Activated B cell treated with CpG ODN at 0.5 μM for 24 hours (primary cell): ENCODE measurements at regions not wholly inside any gene's neighbourhood (a gene's known extent, or its start where the extent isn't known, plus 50 kb on each side); places are given as distances from the start of the nearest gene placed in this dataset.

Experiments
- ATAC-seq: fragments of 200-7000 bp; cut with Tn5 transposase; one replicate; pipeline ENCODE4 v1.10.0; 2021; ENCODE audit warnings: low read depth, mild to moderate bottlenecking, moderate library complexity
- CTCF ChIA-PET: fragments of 350-600 bp; sonication (Branson Sonifier 250); formaldehyde crosslinking; loops from one replicate; lab custom pipeline; 2021; ENCODE audit warnings: antibody characterized with exemption; lab: Charles Lee
- POLR2A ChIA-PET: fragments of 350-600 bp; sonication (Branson Sonifier 250); formaldehyde crosslinking; loops from one replicate; lab custom pipeline; 2021; ENCODE audit warnings: antibody characterized with exemption; lab: Charles Lee
- DNase-seq: peaks from one replicate; pipeline ENCODE4 v3.0.0; 2022
- H3K27ac Mint-ChIP-seq: one replicate; pipeline ENCODE4 v1.8.0; 2020; ENCODE audit warnings: mixed read lengths
- H3K27me3 Mint-ChIP-seq: one replicate; pipeline ENCODE4 v1.8.0; 2021; ENCODE audit warnings: mixed read lengths
- H3K36me3 Mint-ChIP-seq: one replicate; pipeline ENCODE4 v1.8.0; 2021; ENCODE audit warnings: low read depth, mixed read lengths
- H3K4me1 Mint-ChIP-seq: one replicate; pipeline ENCODE4 v1.8.0; 2021; ENCODE audit warnings: mixed read lengths
- H3K4me3 Mint-ChIP-seq: one replicate; pipeline ENCODE4 v1.8.0; 2020; ENCODE audit warnings: mild to moderate bottlenecking, mixed read lengths
- H3K9me3 Mint-ChIP-seq: one replicate; pipeline ENCODE4 v1.8.0; 2020; ENCODE audit warnings: mixed read lengths
- intact Hi-C: fragments of 100-400 bp; cut with micrococcal nuclease; formaldehyde crosslinking; loops from one replicate; pipeline ENCODE4 v1.15.1; 2024
- TF ChIP-seq, protein P1 (sequence below): fragments of 200-600 bp; IDR thresholded peaks from one replicate; pipeline ENCODE4 v1.8.0; 2022; ENCODE audit warnings: antibody characterized with exemption, mild to moderate bottlenecking

DNA sequence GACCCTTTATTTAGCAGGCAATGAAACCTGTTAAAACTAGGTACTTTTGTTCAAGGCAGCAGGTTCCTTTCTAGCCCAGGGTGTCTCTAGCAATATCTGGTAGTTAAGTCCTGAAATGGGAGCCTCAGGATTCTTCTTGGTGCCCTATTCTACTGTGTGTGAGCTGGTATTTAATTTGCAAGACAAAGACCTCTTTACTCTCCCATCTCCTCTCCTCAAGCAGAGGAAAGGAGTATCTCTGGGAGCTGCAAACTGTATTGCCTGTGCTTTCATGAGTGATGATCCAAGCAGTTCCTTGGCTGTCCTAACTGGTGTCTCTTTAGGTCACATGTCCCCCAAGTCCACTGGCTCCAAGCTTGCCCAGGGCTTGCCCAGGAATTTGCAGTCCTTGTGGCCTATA lies 188.2 kb downstream of the SI start:
- ChIA-PET CTCF (no interaction called here), POLR2A (no interaction called here)
- Mint-ChIP-seq H3K27ac (no peak overlapping the region), H3K9me3 (peaks cover 13% of the 10 kb centered on the region), H3K27me3 (no peaks in the 10 kb centered on the region), H3K4me3 (no peak overlapping the region), H3K4me1 (no peaks in the 10 kb centered on the region), H3K36me3 (no peaks in the 10 kb centered on the region)
- DNase-seq = no peak
- TF ChIP-seq, protein P1, sequence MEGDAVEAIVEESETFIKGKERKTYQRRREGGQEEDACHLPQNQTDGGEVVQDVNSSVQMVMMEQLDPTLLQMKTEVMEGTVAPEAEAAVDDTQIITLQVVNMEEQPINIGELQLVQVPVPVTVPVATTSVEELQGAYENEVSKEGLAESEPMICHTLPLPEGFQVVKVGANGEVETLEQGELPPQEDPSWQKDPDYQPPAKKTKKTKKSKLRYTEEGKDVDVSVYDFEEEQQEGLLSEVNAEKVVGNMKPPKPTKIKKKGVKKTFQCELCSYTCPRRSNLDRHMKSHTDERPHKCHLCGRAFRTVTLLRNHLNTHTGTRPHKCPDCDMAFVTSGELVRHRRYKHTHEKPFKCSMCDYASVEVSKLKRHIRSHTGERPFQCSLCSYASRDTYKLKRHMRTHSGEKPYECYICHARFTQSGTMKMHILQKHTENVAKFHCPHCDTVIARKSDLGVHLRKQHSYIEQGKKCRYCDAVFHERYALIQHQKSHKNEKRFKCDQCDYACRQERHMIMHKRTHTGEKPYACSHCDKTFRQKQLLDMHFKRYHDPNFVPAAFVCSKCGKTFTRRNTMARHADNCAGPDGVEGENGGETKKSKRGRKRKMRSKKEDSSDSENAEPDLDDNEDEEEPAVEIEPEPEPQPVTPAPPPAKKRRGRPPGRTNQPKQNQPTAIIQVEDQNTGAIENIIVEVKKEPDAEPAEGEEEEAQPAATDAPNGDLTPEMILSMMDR = no peak
- ATAC-seq = no peak
- intact Hi-C loops = no loop called here

DNA sequence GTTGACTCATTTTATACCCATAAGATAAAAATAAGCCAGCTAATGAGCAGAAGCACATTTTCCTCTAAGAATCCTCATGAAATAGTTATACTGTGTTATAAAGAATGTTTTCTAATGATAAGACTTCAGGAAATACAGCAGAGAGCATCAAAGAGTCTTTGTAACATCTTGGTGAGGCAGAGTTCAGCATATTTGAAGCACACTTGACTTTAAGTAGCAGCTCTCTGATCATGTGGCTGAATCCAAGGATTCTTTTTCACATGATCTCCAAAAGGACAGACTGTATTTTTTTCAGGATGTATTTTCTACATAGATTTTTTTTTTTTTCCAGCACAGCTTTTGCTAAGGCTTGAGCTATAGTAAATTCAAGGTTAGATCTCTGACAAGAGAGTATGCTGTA lies 195.1 kb downstream of the SI start:
- H3K36me3 Mint-ChIP-seq = no peaks in the 10 kb centered on the region
- no peak overlapping the region for H3K27ac Mint-ChIP-seq
- peaks cover 4% of the 10 kb centered on the region for H3K9me3 Mint-ChIP-seq
- no peak overlapping the region for H3K4me3 Mint-ChIP-seq
- ChIA-PET CTCF (no interaction called here), POLR2A (no interaction called here)
- no peak for DNase-seq
- TF ChIP-seq, protein P1 = no peak
- ATAC-seq = no peak
- H3K4me1 Mint-ChIP-seq = no peaks in the 10 kb centered on the region
- no peaks in the 10 kb centered on the region for H3K27me3 Mint-ChIP-seq
- intact Hi-C loops = no loop called here

GRCh38 chr3:164879201-164879600 lies 199.1 kb downstream of the SI start:
- Mint-ChIP-seq H3K27ac (no peak overlapping the region), H3K9me3 (no peaks in the 10 kb centered on the region), H3K36me3 (no peaks in the 10 kb centered on the region), H3K4me3 (no peak overlapping the region), H3K4me1 (no peaks in the 10 kb centered on the region), H3K27me3 (no peaks in the 10 kb centered on the region)
- intact Hi-C loops = no loop called here
- TF ChIP-seq, protein P1 = no peak
- no peak for ATAC-seq
- no peak for DNase-seq
- CTCF ChIA-PET = no interaction called here
- POLR2A ChIA-PET = no interaction called here

DNA sequence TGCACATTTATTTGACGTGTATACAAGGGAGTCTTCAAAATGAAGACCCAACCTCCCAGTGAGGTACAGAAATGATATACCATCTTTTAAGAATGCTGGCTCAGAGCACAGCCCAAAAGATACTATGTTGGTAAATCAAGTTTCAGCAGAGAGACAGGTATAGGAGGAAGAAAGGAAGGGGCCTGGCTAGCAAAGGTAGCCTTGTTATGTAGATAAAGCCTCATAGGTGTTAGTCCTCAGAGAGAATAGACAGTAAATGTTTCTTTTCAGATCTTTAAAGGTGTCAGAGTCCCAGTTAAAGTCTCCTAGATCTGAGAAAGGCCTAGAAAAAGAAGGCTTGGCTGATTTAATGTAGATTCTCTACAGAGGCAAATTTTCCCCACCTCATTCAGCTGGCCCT lies 213.8 kb downstream of the SI start:
- no peaks in the 10 kb centered on the region for H3K36me3 Mint-ChIP-seq
- no peak overlapping the region for H3K4me3 Mint-ChIP-seq
- no peaks in the 10 kb centered on the region for H3K27me3 Mint-ChIP-seq
- DNase-seq (no peak), ATAC-seq (no peak)
- no peaks in the 10 kb centered on the region for H3K9me3 Mint-ChIP-seq
- intact Hi-C loops = no loop called here
- POLR2A ChIA-PET = no interaction called here
- H3K4me1 Mint-ChIP-seq = no peaks in the 10 kb centered on the region
- CTCF ChIA-PET = no interaction called here
- H3K27ac Mint-ChIP-seq = no peak overlapping the region
- TF ChIP-seq, protein P1 = no peak

DNA sequence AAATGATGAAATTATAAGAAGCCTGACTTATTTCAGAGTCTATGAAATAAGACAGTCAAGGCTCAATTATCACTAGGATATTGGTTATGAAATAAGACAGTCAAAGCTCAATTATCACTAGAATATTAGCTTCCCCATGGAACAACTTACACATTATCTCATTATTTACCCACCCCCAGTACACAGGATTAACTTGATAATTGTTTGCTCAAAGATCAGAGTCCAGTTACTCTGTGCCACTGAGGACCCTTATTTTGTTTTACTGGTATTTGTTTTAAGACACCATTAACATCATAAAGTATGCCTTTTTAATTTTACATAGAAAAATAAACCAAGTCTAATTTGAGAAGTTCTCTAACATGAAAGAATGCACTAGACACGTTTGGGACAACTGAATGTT lies 225.4 kb downstream of the SI start:
- Mint-ChIP-seq H3K4me3 (no peak overlapping the region), H3K36me3 (no peaks in the 10 kb centered on the region), H3K9me3 (peaks cover 3% of the 10 kb centered on the region), H3K4me1 (no peaks in the 10 kb centered on the region), H3K27me3 (no peaks in the 10 kb centered on the region), H3K27ac (no peak overlapping the region)
- ATAC-seq (no peak), DNase-seq (no peak)
- intact Hi-C loops = no loop called here
- POLR2A ChIA-PET = no interaction called here
- CTCF ChIA-PET = no interaction called here
- TF ChIP-seq, protein P1 = no peak
